ENCODE measurements at regions not wholly inside any gene's neighbourhood (a gene's known extent, or its start where the extent isn't known, plus 50 kb on each side); places are given as distances from the start of the nearest gene placed in this dataset.

DNA sequence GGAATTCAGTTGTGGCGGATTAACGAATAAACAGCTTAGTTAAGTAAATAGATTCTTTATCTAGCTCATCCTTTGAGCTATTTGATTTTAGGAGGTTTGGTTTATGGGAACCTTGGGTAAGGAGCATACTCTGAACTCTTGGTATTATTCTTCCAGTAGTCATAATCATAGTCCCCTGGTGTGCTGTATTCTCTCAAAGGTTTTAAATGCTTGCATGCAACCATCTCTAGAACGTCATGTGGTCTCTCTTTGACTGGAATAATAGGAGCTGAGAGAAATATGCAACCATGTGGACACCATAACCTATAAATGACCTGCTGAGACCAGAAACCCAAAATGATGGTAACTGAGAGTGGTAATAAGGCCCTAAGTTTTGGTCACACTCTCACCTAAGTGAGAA, 951.6 kb upstream of the MIR17HG start:
- no peak for DNase-seq

DNA sequence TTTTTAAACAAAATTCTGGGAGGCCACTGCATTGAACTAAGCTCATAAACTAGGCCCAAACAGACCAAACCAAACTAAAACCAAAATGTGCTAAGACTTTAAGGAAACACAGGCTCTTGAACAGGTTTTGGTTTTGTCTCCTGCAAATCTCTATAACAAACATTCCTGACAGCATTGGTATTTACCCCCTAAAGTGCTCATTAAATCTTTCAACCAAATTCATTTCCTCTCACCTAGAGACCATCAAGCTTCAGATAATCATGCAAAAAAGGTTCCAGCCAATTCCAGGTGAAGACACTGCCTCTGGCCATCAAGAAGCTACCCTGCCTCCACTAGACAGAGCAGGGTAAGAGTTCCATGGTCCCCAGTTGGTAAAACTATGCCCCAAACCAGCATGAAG, 951.2 kb upstream of the MIR17HG start:
- no peak for DNase-seq

GRCh38 chr13:90397503-90397902, 950.0 kb upstream of the MIR17HG start:
- no peak for DNase-seq

DNA sequence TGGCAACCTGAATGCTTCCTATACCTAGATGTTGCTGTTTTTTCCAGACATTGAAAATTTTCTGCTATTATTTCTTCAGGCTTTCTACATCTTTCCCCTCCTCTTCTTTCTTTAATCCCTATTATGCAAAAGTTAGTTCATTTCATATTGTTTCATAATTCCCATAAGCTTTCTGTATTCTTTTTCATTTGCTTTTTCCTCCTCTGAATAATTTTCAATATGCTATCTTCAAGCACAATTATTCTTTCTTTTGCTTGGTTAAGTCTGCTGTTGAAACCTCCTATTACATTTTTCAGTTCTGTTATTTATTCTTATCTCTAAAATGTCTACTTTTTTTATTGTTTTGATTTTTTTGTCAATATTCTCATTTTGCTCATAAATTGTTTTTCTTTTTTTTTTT, 947.1 kb upstream of the MIR17HG start:
- DNase-seq, result no peak

GRCh38 chr13:90401150-90401549, 946.3 kb upstream of the MIR17HG start:
- no peak for DNase-seq

DNA sequence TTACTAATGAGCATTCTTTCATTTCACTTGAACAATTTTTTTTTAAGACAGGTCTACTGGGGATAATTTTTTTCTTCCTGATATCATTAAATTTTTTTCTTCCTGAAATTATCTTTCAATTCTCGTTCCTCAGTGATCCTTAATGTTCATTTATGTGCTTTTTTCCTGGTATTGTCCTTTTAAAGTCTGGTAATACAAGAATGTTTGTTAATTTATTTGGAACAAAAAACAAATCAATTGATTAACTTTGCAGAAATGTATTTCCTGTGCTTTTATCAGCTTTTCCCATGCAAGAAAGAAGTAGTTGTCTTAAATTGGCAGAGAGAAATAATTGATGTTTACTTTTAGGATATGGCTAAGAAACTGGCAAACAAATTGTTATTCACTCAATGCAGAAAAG, 945.4 kb upstream of the MIR17HG start:
- DNase-seq, result no peak

DNA sequence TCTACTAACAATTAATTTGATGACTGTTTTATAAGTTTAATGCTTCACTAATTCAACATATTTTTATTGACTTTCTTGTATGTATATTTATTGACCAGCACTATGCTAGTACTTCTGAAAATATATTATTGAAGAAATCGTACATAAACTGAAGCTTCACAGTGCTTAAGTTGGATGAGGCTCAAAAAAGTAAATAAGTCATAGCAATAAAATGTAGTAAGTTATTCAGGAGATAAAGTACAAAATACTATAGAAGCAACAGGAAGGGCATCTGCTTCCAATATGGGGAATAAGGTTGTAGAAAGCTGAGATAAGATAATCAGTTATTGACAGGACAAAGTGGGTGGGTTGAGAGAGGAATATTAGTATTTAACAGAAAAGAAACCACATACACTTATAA, 944.9 kb upstream of the MIR17HG start:
- no peak for DNase-seq

GRCh38 chr13:90403330-90404082, 944.0 kb upstream of the MIR17HG start:
- DNase-seq, result no peak

- no peak for DNase-seq
Measured at GRCh38 chr13:90405301-90405700, 942.2 kb upstream of the MIR17HG start.

GRCh38 chr13:90412980-90413379, 934.5 kb upstream of the MIR17HG start:
- no peak for DNase-seq

DNA sequence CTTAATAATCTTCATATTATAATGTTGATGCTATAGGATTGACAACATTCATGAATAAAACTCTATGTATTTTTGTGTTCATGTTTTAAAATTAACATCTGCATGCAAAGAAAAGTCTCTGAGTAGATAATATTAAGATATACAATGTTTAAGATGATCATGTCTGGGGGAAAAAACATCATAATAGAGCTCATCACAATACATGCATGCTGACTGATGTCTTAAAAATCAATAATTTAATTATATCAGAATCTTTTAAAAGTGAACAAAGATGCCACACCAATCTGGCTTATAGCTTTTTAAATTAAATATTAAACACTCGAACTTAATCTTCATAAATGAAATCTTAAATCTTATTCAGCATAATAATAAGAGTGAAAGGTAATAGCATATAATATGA, 933.9 kb upstream of the MIR17HG start:
- DNase-seq, result no peak

DNA sequence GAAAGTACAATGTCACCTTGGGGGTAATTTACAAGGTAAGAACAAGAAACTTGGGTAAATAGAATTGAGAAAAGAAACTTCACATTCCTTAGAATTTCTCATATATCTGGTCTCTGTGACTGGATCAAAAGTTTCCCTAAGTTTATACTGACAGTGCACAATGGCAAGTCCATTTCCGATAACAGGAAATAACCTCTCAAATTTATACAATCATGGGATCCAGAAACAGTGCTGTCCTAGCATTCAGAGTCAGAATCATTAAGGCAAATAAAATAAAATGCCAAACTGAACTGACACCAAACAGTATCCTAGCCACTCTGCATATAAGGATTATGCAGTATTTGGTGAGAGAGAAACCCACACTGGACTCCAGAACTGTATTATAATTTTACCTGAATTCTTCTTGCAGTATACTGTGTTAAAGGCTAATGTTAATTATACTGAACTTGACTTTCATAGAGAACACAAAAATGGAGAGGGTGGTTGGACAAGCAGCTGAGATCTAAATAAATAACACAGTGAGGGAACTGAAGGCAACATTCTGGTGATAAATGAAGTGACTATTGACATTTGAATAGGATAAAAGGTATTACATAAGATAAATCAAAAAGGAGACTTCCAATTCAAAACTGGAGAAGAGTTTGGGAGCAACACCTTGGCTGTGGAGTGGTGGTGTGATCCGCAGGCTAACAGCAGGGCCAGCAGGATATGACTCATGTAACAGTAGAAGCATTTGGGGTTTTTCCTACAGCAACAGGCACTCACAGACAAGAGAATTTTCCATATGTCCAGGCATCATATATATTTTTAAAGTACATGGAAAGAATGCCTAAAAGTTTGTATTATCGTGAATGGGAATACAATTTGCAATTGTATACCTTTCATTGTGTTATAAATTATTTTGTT, 932.5 kb upstream of the MIR17HG start:
- DNase-seq, result no peak

- DNase-seq, result no peak
Measured at GRCh38 chr13:90415902-90416301, 931.6 kb upstream of the MIR17HG start.

- no peak for DNase-seq
Measured at GRCh38 chr13:90416519-90416918, 931.0 kb upstream of the MIR17HG start.

DNA sequence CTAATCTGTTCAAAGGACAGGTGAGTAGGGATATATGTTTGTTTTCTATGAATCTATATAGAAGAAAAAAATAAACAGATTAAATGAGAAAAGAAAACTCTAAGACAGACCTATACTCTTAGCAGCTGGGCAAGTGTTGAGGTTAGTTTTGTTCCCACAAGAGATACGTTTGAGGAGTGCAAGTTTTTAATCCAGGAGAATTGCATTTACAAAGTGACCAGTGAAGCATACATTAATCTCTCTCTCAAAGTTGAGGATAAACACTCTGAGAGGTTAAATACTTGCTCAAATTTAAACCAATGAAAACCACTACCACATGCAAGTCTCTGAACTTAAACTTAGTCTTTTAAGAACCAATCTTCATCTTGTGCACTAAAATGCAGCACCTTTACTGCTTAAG, 930.5 kb upstream of the MIR17HG start:
- DNase-seq, result no peak

GRCh38 chr13:90420683-90421082, 926.8 kb upstream of the MIR17HG start:
- no peak for DNase-seq

DNA sequence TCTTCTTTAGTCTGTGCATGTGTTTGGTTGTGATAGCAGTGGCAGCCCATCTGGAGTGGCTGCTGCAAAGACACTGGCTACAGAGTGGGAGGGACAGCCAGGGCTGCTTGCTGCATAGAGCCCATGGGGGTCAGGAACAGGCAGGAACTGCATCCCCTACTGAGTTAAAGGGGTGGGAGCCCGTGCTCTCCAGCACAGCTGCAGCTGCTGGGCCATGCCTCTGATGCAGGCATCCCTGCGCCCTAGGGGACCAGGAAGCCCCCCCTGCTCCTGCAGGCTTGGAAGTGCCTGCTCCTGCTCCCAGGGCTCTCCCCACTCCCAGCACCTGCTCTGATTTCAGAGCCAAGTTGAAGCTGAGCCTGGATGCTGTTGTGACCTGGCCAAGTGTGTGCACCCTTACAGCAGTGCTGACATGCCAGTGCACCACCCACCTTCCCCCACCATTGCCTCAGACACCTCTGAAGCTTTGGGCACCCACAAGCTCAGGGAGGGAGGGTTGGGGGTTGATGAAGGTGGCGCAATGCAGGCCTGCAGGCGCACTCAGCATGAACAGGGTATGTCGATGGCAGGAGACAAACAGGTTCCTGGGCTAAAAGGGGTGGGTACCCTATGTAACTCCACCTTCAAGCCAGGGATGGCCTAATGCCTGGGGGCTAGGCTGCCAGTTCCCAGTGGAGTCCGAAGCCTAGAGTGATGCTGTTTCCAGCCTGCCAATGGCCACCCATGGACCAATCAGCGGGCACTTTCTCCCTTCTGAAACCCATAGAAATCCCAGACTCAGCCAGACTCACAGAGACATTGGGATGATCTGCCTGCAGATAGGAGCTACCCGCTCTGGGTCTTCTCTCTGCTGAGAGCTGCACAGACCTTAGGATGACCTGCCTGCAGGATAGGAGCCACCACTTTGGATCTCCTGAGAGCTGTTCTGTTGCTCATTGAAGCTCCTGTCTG, 919.9 kb upstream of the MIR17HG start:
- DNase-seq, result no peak

DNA sequence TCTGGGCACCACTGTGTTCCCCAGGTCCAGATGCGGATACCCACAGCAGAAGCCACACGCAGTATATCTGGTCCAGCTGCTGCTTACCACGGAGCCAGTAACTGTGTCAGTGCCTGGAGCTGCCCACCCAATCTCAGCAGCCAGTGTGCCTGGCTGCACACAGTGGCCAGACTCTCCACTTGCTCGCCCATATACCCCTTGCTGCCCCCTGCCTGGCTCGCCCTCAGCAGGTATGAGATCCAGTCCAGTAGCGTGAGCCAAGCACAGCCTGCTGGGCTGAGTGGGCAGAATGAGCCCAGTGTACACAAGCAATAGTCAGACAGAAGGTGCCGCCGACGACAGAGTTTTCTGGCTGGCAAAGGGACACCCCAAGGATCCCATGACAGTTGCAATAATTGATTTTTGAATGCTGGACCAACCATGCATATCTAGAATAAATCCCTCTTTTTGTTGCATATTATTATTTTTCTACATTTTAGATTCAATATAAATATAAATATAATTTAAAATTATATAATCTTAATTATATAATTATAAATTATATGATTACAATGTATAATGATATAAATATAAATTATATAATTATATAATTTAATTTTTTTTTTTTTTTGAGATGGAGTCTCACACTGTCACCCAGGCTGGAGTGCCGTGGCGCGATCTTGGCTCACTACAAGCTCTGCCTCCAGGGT, 918.8 kb upstream of the MIR17HG start:
- DNase-seq, result no peak

GRCh38 chr13:90430127-90430526, 917.4 kb upstream of the MIR17HG start:
- DNase-seq, result no peak

DNA sequence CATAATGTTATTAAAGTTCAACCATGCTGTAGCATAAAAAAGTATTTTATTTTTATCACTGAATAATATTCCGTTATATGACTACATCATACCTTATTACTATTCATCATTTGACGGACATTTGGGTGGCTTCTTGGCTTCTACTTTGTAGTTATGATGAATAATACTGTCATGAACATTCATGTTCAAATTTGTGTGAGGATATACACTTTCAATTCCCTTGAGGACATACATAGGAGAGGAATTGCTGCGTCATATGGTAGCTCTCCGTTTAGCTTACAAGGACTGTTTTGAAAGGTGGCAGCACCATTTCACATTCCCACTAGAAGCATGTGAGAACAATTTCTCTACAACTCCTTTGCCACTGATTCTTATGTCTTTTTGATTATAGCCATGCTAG, 910.8 kb upstream of the MIR17HG start:
- DNase-seq, result no peak

DNA sequence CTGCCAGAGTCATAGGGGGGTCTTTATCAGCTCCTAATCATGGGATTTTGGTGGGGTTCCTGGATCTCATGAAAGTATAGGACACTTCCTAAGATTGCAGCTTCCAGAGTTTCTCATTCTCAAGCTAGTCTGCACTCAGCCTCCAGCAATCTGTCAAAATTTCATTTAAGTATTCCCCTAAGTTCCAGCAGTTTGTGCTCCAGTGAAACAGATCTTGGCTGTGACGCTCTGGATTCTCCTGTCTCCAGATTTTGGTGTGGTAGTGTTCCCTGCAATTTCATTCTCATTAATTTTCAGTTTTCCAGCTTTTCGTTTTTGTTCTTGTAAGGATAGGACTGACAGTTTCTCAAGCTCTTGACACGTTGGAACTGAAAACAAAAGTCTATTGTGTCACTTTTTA, 908.9 kb upstream of the MIR17HG start:
- no peak for DNase-seq

DNA sequence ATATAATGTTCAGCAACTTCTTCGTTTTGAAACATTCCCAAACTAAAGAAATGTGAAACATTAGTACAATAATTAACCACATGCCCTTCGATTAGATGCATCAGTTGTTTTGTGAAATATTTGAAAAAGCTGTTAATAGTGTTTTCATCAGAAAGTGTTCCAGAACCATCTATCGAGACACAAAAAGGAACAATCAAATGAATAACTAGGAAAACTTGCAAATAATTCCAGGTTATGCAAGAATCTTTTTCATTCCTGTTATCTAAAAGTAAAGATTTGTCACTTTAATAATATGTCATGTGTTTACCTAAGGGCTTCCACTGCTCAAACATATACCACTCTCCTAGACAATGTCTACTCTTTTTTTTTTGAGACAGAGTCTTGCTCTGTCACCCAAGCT, 904.2 kb upstream of the MIR17HG start:
- DNase-seq, result no peak

Data from hippocampal formation (tissue), 2 donors.